HG03378 (cell line): ENCODE measurements at regions not wholly inside any gene's neighbourhood (a gene's known extent, or its start where the extent isn't known, plus 50 kb on each side); places are given as distances from the start of the nearest gene placed in this dataset.

Source experiments
- ATAC-seq: cut with Tn5 transposase; IDR thresholded peaks from one replicate; pipeline ENCODE4 v1.9.1; 2021; ENCODE audit warnings: mild to moderate bottlenecking, moderate library complexity; ENCODE audit not compliant: unreplicated experiment

GRCh38 chr1:50358962-50359361, 64.3 kb downstream of the DMRTA2 start:
- no peak for ATAC-seq

DNA sequence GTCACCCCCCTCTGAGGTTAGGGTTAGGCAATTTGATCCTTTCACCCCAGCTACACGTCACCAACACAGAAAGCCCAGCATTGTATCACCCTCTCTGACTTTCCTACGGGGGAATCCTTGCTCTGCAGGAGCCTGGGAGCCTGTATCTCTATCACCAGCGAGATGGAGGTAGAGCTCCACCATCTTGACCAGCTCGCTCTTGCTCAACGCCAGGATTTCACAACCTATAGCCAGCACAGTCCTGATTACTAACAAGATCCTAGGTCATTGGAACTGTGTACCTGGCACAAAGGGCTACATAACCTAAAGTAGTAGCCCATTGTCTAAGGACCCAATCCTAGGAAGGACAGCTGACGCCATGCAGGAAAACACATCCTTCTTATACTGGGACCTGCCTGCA, 66.1 kb downstream of the DMRTA2 start:
- no peak for ATAC-seq

DNA sequence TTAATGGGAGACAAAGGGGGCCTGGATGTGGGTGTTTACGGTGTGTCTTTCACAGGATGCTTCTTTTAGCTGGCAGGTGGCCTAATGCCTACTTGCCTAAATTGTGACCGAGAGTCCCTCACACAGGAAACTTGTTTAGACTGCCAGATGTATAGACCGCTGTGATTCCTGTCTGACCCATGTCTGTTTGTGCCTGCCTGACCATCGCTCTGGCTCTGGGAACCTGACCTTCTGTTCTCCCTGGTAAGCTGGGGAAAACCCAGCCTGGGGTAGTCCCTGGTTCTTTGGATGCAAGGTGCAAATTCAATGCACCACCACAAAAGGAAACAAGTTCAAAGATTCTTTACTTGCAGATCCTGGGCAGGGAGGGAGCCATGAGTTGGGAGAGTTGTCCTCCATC, 68.4 kb downstream of the DMRTA2 start:
- no peak for ATAC-seq

GRCh38 chr1:50352428-50352827, 70.8 kb downstream of the DMRTA2 start:
- no peak for ATAC-seq

DNA sequence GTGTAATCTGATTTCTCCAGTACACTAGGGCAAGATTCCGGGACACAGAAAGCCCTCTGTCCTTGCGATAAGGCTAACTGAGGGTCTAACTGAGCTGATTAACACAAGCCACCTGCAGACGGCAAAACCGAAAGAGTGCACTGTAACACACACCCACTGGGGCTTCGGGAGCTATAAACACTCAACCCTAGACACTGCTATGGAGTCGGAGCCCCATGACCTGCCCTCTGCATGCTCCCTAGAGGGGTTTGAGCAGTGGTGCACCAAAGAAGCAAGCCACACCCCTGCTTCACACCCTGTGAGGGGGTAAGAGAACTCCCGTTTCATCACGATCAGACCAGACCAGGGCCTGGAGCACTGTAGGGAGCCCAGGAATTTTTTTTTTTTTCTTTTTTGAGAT, 72.4 kb downstream of the DMRTA2 start:
- no peak for ATAC-seq

DNA sequence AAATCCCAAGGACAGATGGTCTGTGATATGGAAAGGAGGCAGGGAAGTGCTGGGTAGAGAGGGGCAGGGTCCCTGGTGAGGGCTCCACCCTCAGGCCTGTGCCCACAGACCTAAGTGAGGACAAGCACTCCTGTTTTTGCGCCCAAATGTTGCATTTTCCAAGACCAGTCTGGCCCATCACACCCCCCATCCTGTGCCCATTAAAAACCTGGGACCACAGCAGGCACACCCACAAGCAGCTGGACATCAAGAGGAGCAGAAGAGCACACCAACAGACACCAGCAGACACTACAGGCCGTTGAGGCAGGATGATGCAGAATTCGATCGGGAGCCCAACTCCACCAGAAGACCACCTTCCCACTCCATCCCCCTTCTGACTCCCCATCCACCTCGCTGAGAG, 72.8 kb downstream of the DMRTA2 start:
- ATAC-seq, result no peak

DNA sequence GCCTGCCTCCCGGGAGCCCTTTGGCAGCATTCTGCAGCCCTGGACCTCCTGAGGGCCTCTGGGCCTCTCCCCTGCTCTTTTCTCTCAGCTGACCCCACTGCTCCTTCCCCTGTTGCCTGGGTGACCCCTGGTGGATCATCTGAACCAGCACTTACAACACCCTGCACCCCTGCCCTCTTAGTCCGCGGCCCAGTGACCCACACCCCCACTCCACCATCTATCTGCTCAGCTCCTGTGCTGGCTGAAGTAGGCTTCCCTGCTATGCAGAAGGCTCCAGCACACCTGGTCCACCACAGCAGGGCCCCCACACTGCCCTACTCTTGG, 74.0 kb downstream of the DMRTA2 start:
- no peak for ATAC-seq

GRCh38 chr1:50348449-50349241, 74.6 kb downstream of the DMRTA2 start:
- ATAC-seq, result peak; percentile 80

GRCh38 chr1:50347933-50348332, 75.3 kb downstream of the DMRTA2 start:
- ATAC-seq, result no peak

- ATAC-seq, result no peak
These were observed 76.6 kb downstream of the DMRTA2 start for GRCh38 chr1:50346621-50347020.

DNA sequence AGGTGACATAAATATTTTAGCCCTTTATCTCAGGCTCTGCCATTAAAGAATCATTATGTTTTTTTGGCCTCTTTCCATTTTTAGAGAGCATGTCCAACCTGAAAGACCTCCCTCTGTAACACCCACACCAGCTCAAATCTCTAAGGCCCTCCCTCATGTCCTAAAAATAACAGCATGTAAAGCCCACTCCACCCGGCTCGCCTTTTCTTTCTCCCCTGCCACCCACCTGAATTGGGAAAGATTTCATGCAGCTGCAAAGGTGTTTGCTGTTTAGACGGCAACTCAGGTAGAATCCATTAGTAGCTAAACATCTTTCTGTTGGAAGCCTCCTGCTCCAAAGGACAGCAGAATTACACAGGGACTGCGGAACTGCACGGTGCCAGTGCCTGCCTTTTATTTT, 79.9 kb downstream of the DMRTA2 start:
- ATAC-seq, result no peak

DNA sequence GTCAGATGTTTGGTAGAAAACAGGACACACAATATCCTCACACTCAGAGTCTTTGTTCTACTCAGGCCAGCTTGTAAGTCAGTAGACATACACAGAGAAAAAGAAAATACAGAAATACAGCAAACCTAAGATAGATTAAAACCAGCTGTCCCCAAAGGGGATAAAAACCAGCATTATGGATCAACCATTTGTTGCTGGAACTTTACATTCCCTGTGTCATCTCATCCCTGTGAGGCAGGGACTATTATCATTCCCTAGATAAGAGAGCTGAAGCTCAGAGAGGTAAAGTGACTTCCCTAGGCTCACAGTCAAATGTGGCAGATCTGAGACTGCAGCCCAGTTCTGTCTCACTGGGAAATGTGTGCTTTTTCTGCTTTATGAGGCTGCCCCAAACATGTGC, 80.7 kb downstream of the DMRTA2 start:
- no peak for ATAC-seq

GRCh38 chr1:50335036-50335435, 88.2 kb downstream of the DMRTA2 start:
- no peak for ATAC-seq

GRCh38 chr1:50333595-50333974, 89.7 kb downstream of the DMRTA2 start:
- peak; percentile 49 for ATAC-seq

GRCh38 chr1:50332941-50333594, 90.2 kb downstream of the DMRTA2 start:
- ATAC-seq, result peak; percentile 53

- ATAC-seq, result no peak
These were observed 93.8 kb downstream of the DMRTA2 start for GRCh38 chr1:50329332-50329932.

DNA sequence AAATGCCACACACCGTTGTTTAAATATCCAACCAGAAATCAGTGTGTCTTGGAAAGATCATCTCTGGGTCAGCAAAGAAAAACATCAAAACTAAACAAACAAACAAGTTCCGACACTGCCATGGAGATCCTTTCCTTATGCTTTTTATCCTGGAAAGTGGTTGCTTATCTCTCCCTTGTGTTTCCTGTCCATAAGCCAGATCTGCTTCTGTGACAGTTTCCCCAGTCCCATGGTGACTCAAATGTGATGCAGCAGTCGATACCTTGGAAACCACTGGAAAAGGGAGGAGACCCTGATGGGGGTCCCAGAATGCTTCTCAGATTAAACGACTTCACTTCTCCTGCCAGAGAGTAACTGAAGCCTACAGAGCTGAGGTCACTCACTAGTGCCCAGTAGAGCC, 94.7 kb downstream of the DMRTA2 start:
- no peak for ATAC-seq

GRCh38 chr1:50326026-50326425, 97.2 kb downstream of the DMRTA2 start:
- no peak for ATAC-seq

DNA sequence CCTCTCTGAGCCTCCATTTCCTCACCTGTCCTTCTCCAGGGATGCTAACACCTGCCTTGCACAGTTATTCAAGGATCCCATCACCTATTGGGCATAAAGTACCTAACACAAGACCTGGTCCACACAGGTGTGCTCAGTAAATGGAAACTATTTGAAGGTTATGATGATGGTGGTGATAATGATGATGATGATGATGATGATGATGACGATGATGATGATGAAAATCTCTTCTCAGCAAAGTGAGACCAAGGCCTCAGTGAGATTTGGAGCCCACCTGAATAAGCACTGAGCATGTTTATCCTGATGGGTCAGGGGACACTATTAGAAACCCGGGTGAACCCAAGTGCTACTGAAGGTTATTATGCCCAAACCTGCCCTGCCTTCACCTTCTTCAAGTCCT, 100.7 kb downstream of the DMRTA2 start:
- ATAC-seq, result no peak

DNA sequence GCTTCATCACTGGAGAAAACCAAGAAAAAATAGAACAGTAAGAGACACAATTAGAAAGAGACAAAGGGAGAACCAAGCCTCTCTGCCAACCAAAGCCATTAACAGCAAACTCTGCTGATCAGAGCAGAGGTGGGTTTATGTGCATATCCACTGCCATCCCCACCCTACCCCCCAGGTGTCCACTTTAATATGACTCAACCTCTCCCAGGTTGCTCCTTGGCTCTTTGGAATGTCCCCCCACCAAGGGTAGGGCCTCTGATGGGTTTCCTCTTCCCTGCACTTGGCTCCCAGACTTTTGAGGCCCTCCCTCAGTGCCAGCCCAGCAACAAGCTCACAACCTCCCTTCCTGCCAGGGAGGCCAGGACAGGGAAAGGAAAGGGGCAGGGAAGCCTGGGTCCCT, 104.8 kb downstream of the DMRTA2 start:
- ATAC-seq, result no peak

- ATAC-seq, result no peak
These were observed 114.4 kb downstream of the DMRTA2 start for GRCh38 chr1:50308878-50309277.

GRCh38 chr1:50305808-50306207, 117.4 kb downstream of the DMRTA2 start:
- ATAC-seq, result no peak
